Chondrocyte (in vitro differentiated cells): ENCODE measurements at regions not wholly inside any gene's neighbourhood (a gene's known extent, or its start where the extent isn't known, plus 50 kb on each side); places are given as distances from the start of the nearest gene placed in this dataset.

Experiments
- DNase-seq: peaks from one replicate; pipeline ENCODE4 v3.0.0; 2021; ENCODE audit warnings: mixed read lengths, low spot score
- H3K27ac Mint-ChIP-seq: one replicate; pipeline ENCODE4 v1.8.0; 2021; ENCODE audit warnings: mild to moderate bottlenecking, moderate library complexity, mixed read lengths; ENCODE audit not compliant: unreplicated experiment
- H3K27me3 Mint-ChIP-seq: 2 replicates; pipeline ENCODE4 v1.8.0; 2021; ENCODE audit warnings: low read depth, mixed read lengths
- H3K36me3 Mint-ChIP-seq: 2 replicates; pipeline ENCODE4 v1.8.0; 2021; ENCODE audit warnings: low read depth, mixed read lengths
- H3K4me1 Mint-ChIP-seq: 2 replicates; pipeline ENCODE4 v1.8.0; 2021; ENCODE audit warnings: low read depth, mild to moderate bottlenecking, mixed read lengths
- H3K4me3 Mint-ChIP-seq: one replicate; pipeline ENCODE4 v1.8.0; 2021; ENCODE audit warnings: mild to moderate bottlenecking, moderate library complexity, mixed read lengths; ENCODE audit not compliant: unreplicated experiment
- H3K9me3 Mint-ChIP-seq: 2 replicates; pipeline ENCODE4 v1.8.0; 2021; ENCODE audit warnings: low read depth, mixed read lengths
- TF ChIP-seq, protein P1 (sequence below): fragments of 200-600 bp; sonication (generic); IDR thresholded peaks from 2 replicates; pipeline ENCODE4 v1.5.0; 2021; ENCODE audit warnings: antibody characterized with exemption, mild to moderate bottlenecking, moderate library complexity

- Mint-ChIP-seq H3K27me3 (no peaks in the 10 kb centered on the region), H3K4me3 (no peak overlapping the region), H3K4me1 (no peaks in the 10 kb centered on the region), H3K36me3 (no peaks in the 10 kb centered on the region), H3K27ac (no peak overlapping the region), H3K9me3 (peaks cover 9% of the 10 kb centered on the region)
- DNase-seq = no peak
- TF ChIP-seq, protein P1, sequence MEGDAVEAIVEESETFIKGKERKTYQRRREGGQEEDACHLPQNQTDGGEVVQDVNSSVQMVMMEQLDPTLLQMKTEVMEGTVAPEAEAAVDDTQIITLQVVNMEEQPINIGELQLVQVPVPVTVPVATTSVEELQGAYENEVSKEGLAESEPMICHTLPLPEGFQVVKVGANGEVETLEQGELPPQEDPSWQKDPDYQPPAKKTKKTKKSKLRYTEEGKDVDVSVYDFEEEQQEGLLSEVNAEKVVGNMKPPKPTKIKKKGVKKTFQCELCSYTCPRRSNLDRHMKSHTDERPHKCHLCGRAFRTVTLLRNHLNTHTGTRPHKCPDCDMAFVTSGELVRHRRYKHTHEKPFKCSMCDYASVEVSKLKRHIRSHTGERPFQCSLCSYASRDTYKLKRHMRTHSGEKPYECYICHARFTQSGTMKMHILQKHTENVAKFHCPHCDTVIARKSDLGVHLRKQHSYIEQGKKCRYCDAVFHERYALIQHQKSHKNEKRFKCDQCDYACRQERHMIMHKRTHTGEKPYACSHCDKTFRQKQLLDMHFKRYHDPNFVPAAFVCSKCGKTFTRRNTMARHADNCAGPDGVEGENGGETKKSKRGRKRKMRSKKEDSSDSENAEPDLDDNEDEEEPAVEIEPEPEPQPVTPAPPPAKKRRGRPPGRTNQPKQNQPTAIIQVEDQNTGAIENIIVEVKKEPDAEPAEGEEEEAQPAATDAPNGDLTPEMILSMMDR = no peak
Measured at GRCh38 chr1:106185089-106185488, 871.4 kb upstream of the PRMT6 start.

GRCh38 chr1:106189780-106190179, 866.7 kb upstream of the PRMT6 start:
- Mint-ChIP-seq H3K36me3 (no peaks in the 10 kb centered on the region), H3K9me3 (peaks cover 38% of the 10 kb centered on the region), H3K4me3 (no peak overlapping the region), H3K4me1 (no peaks in the 10 kb centered on the region), H3K27me3 (no peaks in the 10 kb centered on the region), H3K27ac (no peak overlapping the region)
- no peak for DNase-seq
- TF ChIP-seq, protein P1 = no peak

- no peaks in the 10 kb centered on the region for H3K4me1 Mint-ChIP-seq
- no peaks in the 10 kb centered on the region for H3K36me3 Mint-ChIP-seq
- no peak overlapping the region for H3K27ac Mint-ChIP-seq
- H3K4me3 Mint-ChIP-seq = no peak overlapping the region
- no peaks in the 10 kb centered on the region for H3K27me3 Mint-ChIP-seq
- TF ChIP-seq, protein P1 = no peak
- H3K9me3 Mint-ChIP-seq = peaks cover 51% of the 10 kb centered on the region
- DNase-seq = no peak
Measured at GRCh38 chr1:106194206-106194605, 862.3 kb upstream of the PRMT6 start.

DNA sequence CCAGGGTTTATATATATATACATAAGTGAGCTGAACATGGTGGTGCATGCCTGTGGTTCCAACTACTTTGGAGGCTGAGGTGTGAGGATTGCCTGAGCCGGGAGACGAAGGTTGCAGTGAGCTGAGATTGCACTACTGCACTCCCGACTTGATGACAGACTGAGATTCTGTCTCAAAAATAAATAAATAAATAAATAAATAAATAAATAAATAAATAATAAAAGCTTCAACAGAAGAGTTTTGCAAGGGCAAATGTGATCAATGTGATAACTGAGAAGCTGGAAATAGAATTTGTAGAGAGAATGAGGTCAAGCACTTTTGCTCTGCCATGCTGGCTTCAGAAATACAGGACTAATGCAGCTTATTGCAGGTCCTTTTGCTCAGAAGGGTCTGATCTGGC, 855.8 kb upstream of the PRMT6 start:
- no peaks in the 10 kb centered on the region for H3K27me3 Mint-ChIP-seq
- H3K9me3 Mint-ChIP-seq = peaks cover 7% of the 10 kb centered on the region
- TF ChIP-seq, protein P1 = no peak
- DNase-seq = no peak
- no peaks in the 10 kb centered on the region for H3K36me3 Mint-ChIP-seq
- H3K27ac Mint-ChIP-seq = no peak overlapping the region
- no peaks in the 10 kb centered on the region for H3K4me1 Mint-ChIP-seq
- no peak overlapping the region for H3K4me3 Mint-ChIP-seq

- Mint-ChIP-seq H3K9me3 (no peaks in the 10 kb centered on the region), H3K4me3 (no peak overlapping the region)
Measured at GRCh38 chr1:106207185-106207584, 849.3 kb upstream of the PRMT6 start.

More at GRCh38 chr1:106207185-106207584, 849.3 kb upstream of the PRMT6 start:
- no peaks in the 10 kb centered on the region for H3K27me3 Mint-ChIP-seq
- no peak overlapping the region for H3K27ac Mint-ChIP-seq
- H3K4me1 Mint-ChIP-seq = no peaks in the 10 kb centered on the region
- H3K36me3 Mint-ChIP-seq = no peaks in the 10 kb centered on the region
- TF ChIP-seq, protein P1 = no peak
- DNase-seq = no peak
